KMS-11 (cell line): ENCODE measurements at regions not wholly inside any gene's neighbourhood (a gene's known extent, or its start where the extent isn't known, plus 50 kb on each side); places are given as distances from the start of the nearest gene placed in this dataset.

ENCODE experiments used
- H2AFZ ChIP-seq: fragments of 200-600 bp; sonication (generic); 2 replicates; pipeline ENCODE4 v1.6.1; 2016; ENCODE audit warnings: antibody characterized with exemption, mixed run types, low read depth
- H3K27ac ChIP-seq: fragments of 200-600 bp; sonication (generic); 2 replicates; pipeline ENCODE4 v1.6.1; 2016; ENCODE audit warnings: mild to moderate bottlenecking, mixed run types
- H3K27me3 ChIP-seq: fragments of 200-600 bp; sonication (generic); 2 replicates; pipeline ENCODE4 v1.6.1; 2017; ENCODE audit warnings: mild to moderate bottlenecking, low read depth, mixed run types, moderate library complexity; ENCODE audit not compliant: insufficient read depth
- H3K36me3 ChIP-seq: fragments of 200-600 bp; sonication (generic); 2 replicates; pipeline ENCODE4 v1.6.1; 2017; ENCODE audit warnings: mild to moderate bottlenecking, mixed run types; ENCODE audit not compliant: insufficient read depth
- H3K4me1 ChIP-seq: fragments of 200-600 bp; sonication (generic); 2 replicates; pipeline ENCODE4 v1.6.1; 2016; ENCODE audit warnings: mild to moderate bottlenecking, low read depth, mixed run types; ENCODE audit not compliant: poor library complexity, severe bottlenecking
- H3K4me2 ChIP-seq: fragments of 200-600 bp; sonication (generic); 2 replicates; pipeline ENCODE4 v1.7.0; 2016; ENCODE audit warnings: mild to moderate bottlenecking, mixed run types
- H3K4me3 ChIP-seq: fragments of 200-600 bp; sonication (generic); IDR thresholded peaks from 2 replicates; pipeline ENCODE4 v1.6.1; 2017; ENCODE audit warnings: low read depth, low read length, mixed read lengths; ENCODE audit not compliant: insufficient read depth
- H3K79me2 ChIP-seq: fragments of 200-600 bp; sonication (generic); 2 replicates; pipeline ENCODE4 v1.6.1; 2016; ENCODE audit warnings: low read depth, mixed run types; ENCODE audit not compliant: insufficient read depth
- H3K9ac ChIP-seq: fragments of 200-600 bp; sonication (generic); 2 replicates; pipeline ENCODE4 v1.6.1; 2016; ENCODE audit warnings: mild to moderate bottlenecking, mixed run types
- H4K20me1 ChIP-seq: fragments of 200-600 bp; sonication (generic); 2 replicates; pipeline ENCODE4 v1.6.1; 2016; ENCODE audit warnings: mild to moderate bottlenecking, mixed run types; ENCODE audit not compliant: insufficient read depth
- TF ChIP-seq, protein P1 (sequence below): fragments of 200-600 bp; sonication (generic); conservative IDR thresholded peaks from 2 replicates; pipeline ENCODE4 v1.6.1; 2017; ENCODE audit warnings: low read depth, mild to moderate bottlenecking, antibody characterized with exemption, low read length, moderate library complexity, mixed read lengths

DNA sequence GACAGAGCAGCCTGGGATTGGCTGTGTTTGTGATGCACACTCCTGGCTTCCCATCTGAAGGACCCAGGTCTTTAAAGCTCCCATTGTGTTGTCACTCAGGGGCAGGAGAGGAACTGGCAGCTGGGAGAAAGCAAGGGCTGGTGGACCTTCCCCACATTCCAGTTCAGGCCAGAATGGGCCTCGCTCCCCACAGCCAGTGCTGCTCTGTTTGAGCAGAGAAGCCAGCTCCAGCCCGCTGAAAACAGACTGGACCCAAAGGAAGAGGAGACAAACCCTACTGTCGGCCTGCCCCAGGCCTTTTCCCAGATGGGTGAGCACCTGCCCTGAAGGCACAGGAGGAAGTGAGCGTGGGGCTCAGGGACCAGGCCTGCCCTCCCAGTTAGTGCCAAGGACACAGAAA is 499.4 kb downstream of the NPHP4 start:
- TF ChIP-seq, protein P1, sequence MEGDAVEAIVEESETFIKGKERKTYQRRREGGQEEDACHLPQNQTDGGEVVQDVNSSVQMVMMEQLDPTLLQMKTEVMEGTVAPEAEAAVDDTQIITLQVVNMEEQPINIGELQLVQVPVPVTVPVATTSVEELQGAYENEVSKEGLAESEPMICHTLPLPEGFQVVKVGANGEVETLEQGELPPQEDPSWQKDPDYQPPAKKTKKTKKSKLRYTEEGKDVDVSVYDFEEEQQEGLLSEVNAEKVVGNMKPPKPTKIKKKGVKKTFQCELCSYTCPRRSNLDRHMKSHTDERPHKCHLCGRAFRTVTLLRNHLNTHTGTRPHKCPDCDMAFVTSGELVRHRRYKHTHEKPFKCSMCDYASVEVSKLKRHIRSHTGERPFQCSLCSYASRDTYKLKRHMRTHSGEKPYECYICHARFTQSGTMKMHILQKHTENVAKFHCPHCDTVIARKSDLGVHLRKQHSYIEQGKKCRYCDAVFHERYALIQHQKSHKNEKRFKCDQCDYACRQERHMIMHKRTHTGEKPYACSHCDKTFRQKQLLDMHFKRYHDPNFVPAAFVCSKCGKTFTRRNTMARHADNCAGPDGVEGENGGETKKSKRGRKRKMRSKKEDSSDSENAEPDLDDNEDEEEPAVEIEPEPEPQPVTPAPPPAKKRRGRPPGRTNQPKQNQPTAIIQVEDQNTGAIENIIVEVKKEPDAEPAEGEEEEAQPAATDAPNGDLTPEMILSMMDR: no peak
- Histone ChIP-seq H3K4me1 (no peaks in the 10 kb centered on the region), H3K27me3 (peaks cover 39% of the 10 kb centered on the region; the same call in 1 of the 2 replicates)

DNA sequence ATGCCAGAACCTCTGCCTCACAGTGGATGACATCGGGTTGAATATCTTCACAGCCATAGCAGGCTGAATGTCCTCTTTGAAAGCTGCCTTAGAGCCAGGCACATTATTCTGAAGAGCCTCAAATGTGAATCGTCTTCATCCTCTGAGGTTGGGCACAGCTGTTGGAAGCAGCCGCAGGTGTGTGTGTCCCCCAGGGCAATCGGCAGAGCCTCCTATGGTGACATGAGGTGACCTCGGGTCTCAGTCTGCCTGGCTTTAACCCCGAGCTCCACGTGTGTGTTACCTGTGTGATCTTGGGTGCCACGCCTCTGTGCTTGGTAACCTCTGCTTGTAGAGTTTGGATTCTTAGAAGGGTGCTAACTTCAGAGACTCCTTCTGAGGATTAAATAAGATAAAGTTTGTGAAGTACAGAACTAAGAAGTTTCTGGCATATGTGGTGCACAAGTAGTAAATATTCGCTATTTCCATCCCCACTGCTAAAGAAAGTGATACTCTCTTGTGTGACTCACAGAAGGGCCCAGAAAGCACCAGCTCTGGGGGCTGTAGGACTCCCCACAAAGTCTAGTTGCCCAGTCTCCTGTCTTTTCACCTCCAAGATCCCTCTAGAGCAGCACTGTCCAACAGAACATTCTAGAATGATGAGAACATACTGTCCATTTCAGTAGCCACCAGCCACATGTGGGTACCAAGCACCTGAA is 500.9 kb downstream of the NPHP4 start:
- TF ChIP-seq, protein P1: no peak
- Histone ChIP-seq H3K36me3 (no peaks in the 10 kb centered on the region), H3K9ac (no peak overlapping the region), H3K79me2 (no peaks in the 10 kb centered on the region), H3K4me1 (no peaks in the 10 kb centered on the region), H2AFZ (no peak overlapping the region), H4K20me1 (no peaks in the 10 kb centered on the region), H3K27me3 (peaks cover 39% of the 10 kb centered on the region; the same call in 1 of the 2 replicates), H3K4me2 (no peak overlapping the region), H3K27ac (no peak overlapping the region), H3K4me3 (no peak overlapping the region)

More for the DNA sequence above, 499.4 kb downstream of the NPHP4 start:
- Histone ChIP-seq H3K79me2 (no peaks in the 10 kb centered on the region), H3K4me3 (no peak overlapping the region), H3K27ac (no peak overlapping the region), H3K36me3 (no peaks in the 10 kb centered on the region), H3K9ac (no peak overlapping the region), H4K20me1 (no peaks in the 10 kb centered on the region), H2AFZ (no peak overlapping the region), H3K4me2 (no peak overlapping the region)

DNA sequence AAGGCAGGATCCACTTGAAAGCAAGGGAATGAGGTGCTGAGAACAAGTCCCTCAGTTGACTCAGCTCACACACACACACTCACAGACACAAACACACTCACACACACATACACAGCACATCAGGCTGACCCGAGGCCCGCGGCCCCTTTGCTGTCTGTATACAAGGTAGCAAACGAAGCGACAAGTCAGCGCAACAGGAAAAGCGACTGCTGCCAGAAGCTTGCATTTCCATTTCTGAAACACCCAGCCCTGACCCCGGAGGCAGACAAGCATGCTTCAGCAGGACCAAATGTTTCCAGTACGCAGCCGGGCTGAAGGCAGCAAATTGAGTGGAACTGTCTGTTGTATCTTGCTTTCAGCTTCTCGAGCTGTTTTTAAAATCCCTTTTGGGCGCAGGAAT is 501.6 kb downstream of the NPHP4 start:
- Histone ChIP-seq H3K4me1 (no peaks in the 10 kb centered on the region), H3K4me2 (no peak overlapping the region), H3K9ac (no peak overlapping the region), H3K4me3 (no peak overlapping the region), H2AFZ (no peak overlapping the region), H3K36me3 (no peaks in the 10 kb centered on the region), H3K79me2 (no peaks in the 10 kb centered on the region), H4K20me1 (no peaks in the 10 kb centered on the region), H3K27me3 (peaks cover 39% of the 10 kb centered on the region; the same call in 1 of the 2 replicates), H3K27ac (no peak overlapping the region)
- TF ChIP-seq, protein P1: no peak

DNA sequence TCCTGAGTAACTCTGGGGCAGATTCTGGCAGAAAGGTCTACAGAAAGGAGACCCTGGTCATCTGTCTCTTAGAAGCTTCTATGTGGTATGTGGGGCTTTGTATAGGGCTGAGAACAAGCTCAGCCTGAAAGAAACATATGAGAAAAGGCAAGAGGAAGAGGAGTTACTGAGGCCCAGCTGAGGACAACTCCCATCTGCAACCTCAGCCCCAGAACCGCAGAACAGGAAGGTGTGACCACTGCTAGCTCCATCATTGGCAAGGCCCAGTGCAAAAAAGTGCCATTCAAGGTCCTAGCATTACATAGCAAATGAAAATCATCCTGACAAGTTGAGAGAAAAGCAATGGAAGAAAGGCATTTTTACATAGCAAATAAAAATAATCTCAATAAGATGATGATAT is 503.8 kb downstream of the NPHP4 start:
- TF ChIP-seq, protein P1: no peak
- Histone ChIP-seq H3K4me1 (no peaks in the 10 kb centered on the region), H2AFZ (no peak overlapping the region), H3K4me2 (no peak overlapping the region), H3K27ac (no peak overlapping the region), H3K9ac (no peak overlapping the region), H3K4me3 (no peak overlapping the region), H3K27me3 (peaks cover 24% of the 10 kb centered on the region; the same call in 1 of the 2 replicates), H4K20me1 (no peaks in the 10 kb centered on the region), H3K36me3 (no peaks in the 10 kb centered on the region), H3K79me2 (no peaks in the 10 kb centered on the region)
